ENCODE measurements at regions not wholly inside any gene's neighbourhood (a gene's known extent, or its start where the extent isn't known, plus 50 kb on each side); places are given as distances from the start of the nearest gene placed in this dataset.

- no peak for DNase-seq (ENCODE audit: low read depth in 2 of 2)
Measured at GRCh38 chr13:26942184-26942583, 181.6 kb upstream of the GPR12 start.

- peak in 1 of 2 experiments; percentile 4 for DNase-seq (ENCODE audit: low read depth in 2 of 2)
Measured at GRCh38 chr13:26941345-26942174, 181.0 kb upstream of the GPR12 start.

DNA sequence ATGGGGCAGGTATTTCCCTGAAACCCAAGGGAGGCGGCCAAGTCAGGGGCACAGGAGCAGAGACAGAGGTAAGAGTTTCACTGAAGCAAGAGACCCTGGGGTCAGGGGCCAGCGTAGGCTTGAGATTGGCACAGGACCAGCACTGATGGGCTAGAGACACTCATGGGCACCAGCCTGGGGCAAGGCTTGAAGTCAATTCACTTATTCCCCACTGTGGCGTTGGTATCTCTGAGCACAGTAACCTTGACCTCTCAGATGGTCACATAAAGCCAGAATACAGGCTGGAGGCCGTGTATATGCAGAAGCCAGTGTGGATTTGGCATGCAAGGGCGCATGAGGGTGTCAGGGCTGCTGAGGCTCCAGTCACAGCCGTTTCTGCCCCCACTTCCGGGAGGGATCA, 173.5 kb upstream of the GPR12 start:
- no peak for DNase-seq (ENCODE audit: low read depth in 2 of 2)

DNA sequence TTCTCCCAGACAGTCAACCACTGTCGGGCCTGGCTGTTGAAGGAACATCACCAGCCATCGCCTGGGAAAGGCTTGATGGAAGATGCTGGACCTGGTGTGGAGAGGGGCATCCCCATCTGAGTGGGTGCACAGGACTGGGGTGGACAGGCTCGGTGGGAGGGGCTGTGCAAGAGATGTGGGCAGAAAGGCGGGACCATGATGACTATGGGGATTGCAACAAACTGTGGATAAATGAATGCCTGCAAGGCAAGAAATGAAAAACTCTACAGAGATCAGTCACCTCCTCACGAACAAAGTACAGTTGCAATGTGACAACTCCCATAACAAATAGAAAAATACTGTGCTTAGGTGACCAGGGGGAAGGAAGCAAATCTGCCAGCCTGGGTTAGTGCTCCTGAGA, 171.9 kb upstream of the GPR12 start:
- no peak for DNase-seq (ENCODE audit: low read depth in 2 of 2)

GRCh38 chr13:26929971-26930730, 169.6 kb upstream of the GPR12 start:
- peak; percentile 20 to 39 for DNase-seq (ENCODE audit: low read depth in 2 of 2)

- no peak for DNase-seq (ENCODE audit: low read depth in 2 of 2)
Measured at GRCh38 chr13:26927511-26927910, 166.9 kb upstream of the GPR12 start.

DNA sequence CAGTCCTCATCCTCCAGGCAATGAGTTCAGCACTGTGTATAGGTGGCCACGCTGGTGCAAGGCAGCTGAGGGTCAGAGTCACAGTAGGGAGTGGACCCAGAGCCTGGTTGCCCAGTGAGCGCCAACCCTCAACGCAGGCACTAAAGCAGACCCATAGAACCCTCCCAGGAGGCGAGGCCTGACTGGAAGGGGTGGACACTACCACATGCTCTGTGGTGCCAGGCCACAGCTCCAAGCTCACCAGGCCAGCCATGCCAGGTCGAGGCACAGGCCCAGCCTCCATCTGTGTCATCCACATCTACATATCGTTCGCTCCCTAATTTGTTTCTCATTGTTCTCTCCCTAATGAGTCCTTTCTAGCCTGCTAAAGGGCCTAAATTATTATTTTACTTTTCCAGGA, 165.8 kb upstream of the GPR12 start:
- DNase-seq (ENCODE audit: low read depth in 2 of 2), result no peak

GRCh38 chr13:26923824-26924605, 163.4 kb upstream of the GPR12 start:
- DNase-seq (ENCODE audit: low read depth in 2 of 2), result peak in 1 of 2 experiments; percentile 1

GRCh38 chr13:26921918-26922317, 161.3 kb upstream of the GPR12 start:
- DNase-seq (ENCODE audit: low read depth in 2 of 2), result no peak

DNA sequence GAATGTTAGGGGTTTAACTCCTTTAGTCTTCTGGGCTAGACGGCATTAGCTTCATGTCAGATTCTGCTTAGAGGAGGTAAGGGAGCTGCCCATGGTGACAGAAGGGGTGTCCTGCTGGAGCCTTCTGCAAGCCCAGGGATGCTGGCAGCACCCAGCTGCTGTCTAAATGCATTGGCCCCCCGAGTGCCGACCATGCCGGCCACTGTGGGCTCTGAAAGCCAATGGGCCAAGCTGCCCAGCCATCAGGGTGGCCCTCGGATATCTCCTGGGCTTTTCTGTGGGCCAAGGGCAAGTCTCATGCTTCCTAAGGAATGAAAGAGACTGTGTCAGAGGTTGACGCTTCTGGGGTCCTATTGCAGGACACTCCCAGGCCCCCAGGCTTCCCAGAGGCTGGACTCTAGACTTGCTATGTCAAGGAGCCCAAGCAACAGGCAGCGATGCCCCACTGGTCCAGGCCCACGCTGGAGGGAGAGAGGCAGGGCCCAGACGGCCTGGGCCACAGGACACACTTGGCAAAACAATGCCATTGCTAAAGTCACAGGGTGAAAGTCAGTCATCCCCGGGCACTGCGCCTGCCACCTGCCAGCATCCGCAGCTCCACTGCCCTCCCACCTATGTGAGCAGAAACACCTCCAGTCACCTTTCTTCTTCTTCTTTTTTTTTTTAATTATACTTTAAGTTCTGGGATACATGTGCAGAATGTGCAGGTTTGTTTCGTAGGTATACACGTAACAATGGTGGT, 160.2 kb upstream of the GPR12 start:
- no peak for DNase-seq (ENCODE audit: low read depth in 2 of 2)

- no peak for DNase-seq (ENCODE audit: low read depth in 2 of 2)
Measured at GRCh38 chr13:26919732-26920131, 159.1 kb upstream of the GPR12 start.

- DNase-seq (ENCODE audit: low read depth in 2 of 2), result no peak
Measured at GRCh38 chr13:26919311-26919710, 158.7 kb upstream of the GPR12 start.

DNA sequence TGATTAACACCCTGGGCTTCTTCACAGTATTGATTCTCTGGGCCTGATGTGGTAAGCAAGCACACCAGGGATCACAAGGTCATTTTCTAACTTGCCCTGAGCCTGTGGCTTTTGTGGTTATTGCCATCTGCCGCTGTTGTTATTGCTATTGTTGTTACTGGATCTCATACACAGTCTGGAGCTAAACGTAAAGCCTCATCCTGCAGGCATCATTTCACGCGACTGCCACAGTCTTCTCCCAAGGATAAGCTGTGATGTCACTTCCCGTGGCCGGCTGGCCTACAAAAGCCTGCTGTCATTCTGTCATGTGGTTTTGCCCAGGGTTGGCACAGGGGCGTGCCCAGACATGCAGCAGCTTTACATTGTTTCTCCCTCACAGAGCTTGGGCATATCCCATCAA, 154.0 kb upstream of the GPR12 start:
- no peak for DNase-seq (ENCODE audit: low read depth in 2 of 2)

DNA sequence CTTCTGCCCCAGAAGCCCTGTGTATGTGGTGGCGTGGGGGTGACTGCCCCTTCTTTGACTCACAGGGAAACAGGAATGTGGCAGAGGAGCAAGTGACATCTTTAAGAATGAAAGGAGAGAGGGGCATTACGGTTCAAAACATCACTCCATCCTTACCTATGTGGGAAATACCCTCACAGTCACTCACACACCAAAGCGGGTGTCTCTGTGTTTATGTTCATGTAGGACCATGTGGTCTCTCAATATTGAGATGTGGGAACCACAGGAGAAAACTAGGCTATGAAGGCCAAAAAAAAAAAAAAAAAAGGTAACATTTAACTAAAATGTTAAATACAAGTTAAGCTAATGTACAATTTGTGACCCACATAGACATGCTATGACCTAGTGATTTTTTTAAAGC, 153.6 kb upstream of the GPR12 start:
- no peak for DNase-seq (ENCODE audit: low read depth in 2 of 2)

GRCh38 chr13:26910754-26911465, 150.3 kb upstream of the GPR12 start:
- DNase-seq (ENCODE audit: low read depth in 2 of 2), result no peak

- DNase-seq (ENCODE audit: low read depth in 2 of 2), result no peak
Measured at GRCh38 chr13:26909477-26909876, 148.9 kb upstream of the GPR12 start.

DNA sequence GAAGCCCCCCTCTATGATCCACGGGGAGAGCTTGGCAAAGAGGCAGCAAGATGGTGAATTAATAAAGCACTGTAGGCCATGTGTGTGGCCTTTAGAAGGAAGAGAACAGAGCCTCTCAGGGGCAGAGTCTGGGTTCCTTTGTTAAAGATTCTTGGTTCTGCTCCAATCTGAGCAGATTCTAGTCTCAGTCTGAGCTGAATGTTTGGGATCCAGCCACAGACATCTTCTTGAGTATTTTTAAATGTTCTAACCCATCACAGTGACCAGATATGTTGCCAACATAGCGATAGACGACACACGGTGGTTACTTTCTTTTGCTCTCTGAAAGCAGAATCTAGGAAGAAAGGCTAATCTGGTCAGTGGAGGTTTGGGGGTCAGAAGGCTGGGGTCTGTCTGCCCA, 147.5 kb upstream of the GPR12 start:
- DNase-seq (ENCODE audit: low read depth in 2 of 2), result no peak

DNA sequence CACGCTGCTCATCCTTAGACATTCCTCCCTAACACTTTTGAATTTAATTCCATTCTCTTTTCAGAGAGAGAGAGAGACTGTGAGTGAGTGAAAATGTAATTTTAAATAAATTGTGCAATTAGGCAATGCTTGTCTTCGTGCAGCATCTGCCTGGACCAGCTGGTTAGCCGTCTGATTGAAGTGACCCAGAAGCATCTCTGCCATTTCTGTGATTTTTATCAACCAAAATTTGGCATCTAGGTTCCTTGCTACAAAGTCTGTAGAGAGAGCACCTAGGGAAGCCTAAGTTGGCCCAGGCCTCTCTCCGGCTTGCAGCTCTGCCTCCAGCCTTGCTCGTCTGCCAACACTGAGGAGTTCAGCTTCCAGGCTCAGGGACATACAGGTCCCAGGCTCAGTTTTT, 138.6 kb upstream of the GPR12 start:
- DNase-seq (ENCODE audit: low read depth in 2 of 2), result no peak

DNA sequence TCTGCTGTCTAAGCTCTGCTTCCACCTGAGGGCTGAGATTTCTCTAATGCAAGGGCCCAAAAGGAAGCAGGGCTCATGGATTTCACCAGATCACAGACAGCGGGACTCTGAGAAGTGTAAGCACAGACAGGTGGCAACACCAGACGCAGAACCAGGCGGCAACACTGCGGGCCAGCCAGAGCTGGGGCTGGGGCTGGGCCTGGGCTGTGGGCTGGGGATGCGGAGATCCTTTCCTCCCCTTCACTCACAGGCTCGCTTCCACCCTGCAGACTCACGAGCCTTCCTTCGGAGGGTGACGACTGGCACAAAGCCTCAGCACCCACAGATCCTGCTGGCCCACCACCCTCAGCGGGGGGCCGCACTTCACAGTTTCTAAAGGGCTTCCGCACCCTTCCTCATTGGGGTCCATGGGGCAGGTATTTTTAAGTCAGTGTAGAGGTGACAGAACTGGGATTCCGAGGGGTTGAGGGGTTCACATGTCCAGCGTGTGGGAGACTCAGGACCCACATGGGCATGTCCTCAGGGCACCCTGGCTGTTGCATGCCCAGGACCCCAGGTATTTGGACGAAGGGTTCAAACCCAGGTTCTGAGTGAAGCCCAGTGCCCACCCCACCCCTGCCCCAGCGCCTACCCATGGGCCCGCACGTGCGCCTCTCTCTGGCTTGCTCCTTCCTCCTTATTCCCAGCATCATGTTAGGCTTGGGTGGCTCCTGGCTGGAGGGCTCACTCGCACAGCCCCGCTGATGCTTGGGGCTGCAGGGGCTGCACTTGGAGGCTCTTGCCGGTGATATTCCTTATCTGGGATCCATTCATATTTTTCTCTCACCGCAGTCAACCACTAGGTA, 137.3 kb upstream of the GPR12 start:
- DNase-seq (ENCODE audit: low read depth in 2 of 2), result no peak
